Endodermal cell (in vitro differentiated cells): ENCODE measurements at regions not wholly inside any gene's neighbourhood (a gene's known extent, or its start where the extent isn't known, plus 50 kb on each side); places are given as distances from the start of the nearest gene placed in this dataset.

Experiments
- DNase-seq: peaks from one replicate; pipeline ENCODE4 v3.0.0-alpha.2; 2017
- H3K27ac ChIP-seq: 2 replicates; pipeline ENCODE4 v1.5.1; 2013; ENCODE audit warnings: mild to moderate bottlenecking, low read depth, low read length, moderate library complexity
- H3K27me3 ChIP-seq: 2 replicates; pipeline ENCODE4 v1.6.1; 2013; ENCODE audit warnings: mild to moderate bottlenecking, low read length, moderate library complexity; ENCODE audit not compliant: insufficient read depth, control insufficient read depth, poor library complexity, severe bottlenecking
- H3K36me3 ChIP-seq: 2 replicates; pipeline ENCODE4 v1.7.0; 2013; ENCODE audit warnings: mild to moderate bottlenecking, low read length, moderate library complexity; ENCODE audit not compliant: control insufficient read depth, insufficient read depth
- H3K4me1 ChIP-seq: one replicate; pipeline ENCODE4 v1.7.0; 2013; ENCODE audit warnings: low read length; ENCODE audit not compliant: control insufficient read depth, insufficient read depth
- H3K4me3 ChIP-seq: 2 replicates; pipeline ENCODE4 v1.5.1; 2013; ENCODE audit warnings: mild to moderate bottlenecking, low read length, moderate library complexity
- H3K9ac ChIP-seq: 2 replicates; pipeline ENCODE4 v1.6.1; 2013; ENCODE audit warnings: mild to moderate bottlenecking, low read length, moderate library complexity; ENCODE audit not compliant: poor library complexity, severe bottlenecking; ENCODE audit errors: extremely low read depth
- H3K9me3 ChIP-seq: 2 replicates; pipeline ENCODE4 v1.6.1; 2013; ENCODE audit warnings: mild to moderate bottlenecking, low read length, moderate library complexity; ENCODE audit not compliant: control insufficient read depth
- H3K27ac Mint-ChIP-seq: 2 replicates; pipeline ENCODE4 v1.8.0; 2020; ENCODE audit warnings: mixed read lengths
- H3K27me3 Mint-ChIP-seq: 2 replicates; pipeline ENCODE4 v1.8.0; 2021; ENCODE audit warnings: mild to moderate bottlenecking, mixed read lengths; ENCODE audit not compliant: insufficient read depth
- H3K36me3 Mint-ChIP-seq: 2 replicates; pipeline ENCODE4 v1.8.0; 2020; ENCODE audit warnings: low read depth, mixed read lengths
- H3K4me1 Mint-ChIP-seq: 2 replicates; pipeline ENCODE4 v1.8.0; 2020; ENCODE audit warnings: mixed read lengths
- H3K4me3 Mint-ChIP-seq: 2 replicates; pipeline ENCODE4 v1.8.0; 2020; ENCODE audit warnings: mild to moderate bottlenecking, moderate library complexity, mixed read lengths
- H3K9me3 Mint-ChIP-seq: 2 replicates; pipeline ENCODE4 v1.8.0; 2020; ENCODE audit warnings: mild to moderate bottlenecking, mixed read lengths
- WGBS, 2 experiments: methylation state at CpG; one replicate each; pipeline versions ENCODE4 v1.1.5 to v1.1.7; 2013; ENCODE audit warnings: missing lambda C conversion rate in 2 of 2, mixed read lengths in 1 of 2; ENCODE audit not compliant: insufficient coverage in 1 of 2, insufficient read length in 1 of 2; 5-methylcytosine and 5-hydroxymethylcytosine counted together
- TF ChIP-seq, protein P1 (sequence below): fragments of 200-600 bp; sonication (generic); conservative IDR thresholded peaks from 2 replicates; pipeline ENCODE4 v1.5.0; 2021; ENCODE audit warnings: antibody characterized with exemption, mild to moderate bottlenecking

DNA sequence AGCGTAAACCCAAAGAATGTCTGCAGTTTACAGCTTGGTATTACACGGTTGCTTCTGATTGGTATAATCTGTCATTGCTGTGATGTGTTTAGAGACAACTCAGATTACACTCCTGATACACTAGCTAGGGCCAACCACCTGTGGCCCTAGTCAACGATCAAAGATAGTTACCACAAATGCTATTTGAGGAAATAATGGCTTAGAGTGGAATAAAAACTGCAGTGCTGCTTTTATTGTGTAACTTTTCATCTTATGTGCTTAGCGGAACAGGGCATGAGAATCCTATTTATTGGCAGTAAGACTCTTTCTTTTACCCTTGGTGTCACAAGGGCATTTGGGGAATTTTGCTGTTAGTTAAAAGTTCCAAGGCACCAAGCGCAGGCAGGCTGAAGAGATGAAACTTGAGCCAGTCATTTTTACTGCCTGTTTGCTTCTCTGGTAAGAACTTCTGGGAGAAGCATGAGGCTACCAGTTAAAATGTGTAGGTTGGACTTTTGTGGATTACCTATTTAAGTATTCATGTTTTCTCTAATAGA lies 363.3 kb downstream of the KCNRG start:
- H3K27me3 ChIP-seq, result no peaks in the 10 kb centered on the region
- peaks cover 26% of the 10 kb centered on the region for H3K9me3 ChIP-seq
- peaks cover 6% of the 10 kb centered on the region for H3K4me1 ChIP-seq
- no peak overlapping the region for H3K4me3 Mint-ChIP-seq
- H3K4me3 ChIP-seq, result no peak overlapping the region
- peaks cover 27% of the 10 kb centered on the region for H3K27me3 Mint-ChIP-seq
- no peak overlapping the region for H3K9ac ChIP-seq
- no peak for DNase-seq
- peaks cover 20% of the 10 kb centered on the region for H3K9me3 Mint-ChIP-seq
- peaks cover 9% of the 10 kb centered on the region for H3K36me3 Mint-ChIP-seq
- WGBS, 2 experiments, result 86 to 100% methylated on average over 2 to 5 of the region's 5 CpGs
- no peaks in the 10 kb centered on the region for H3K36me3 ChIP-seq
- H3K27ac ChIP-seq, result no peak overlapping the region
- peaks cover 13% of the 10 kb centered on the region for H3K4me1 Mint-ChIP-seq
- no peak overlapping the region for H3K27ac Mint-ChIP-seq
- TF ChIP-seq, protein P1, sequence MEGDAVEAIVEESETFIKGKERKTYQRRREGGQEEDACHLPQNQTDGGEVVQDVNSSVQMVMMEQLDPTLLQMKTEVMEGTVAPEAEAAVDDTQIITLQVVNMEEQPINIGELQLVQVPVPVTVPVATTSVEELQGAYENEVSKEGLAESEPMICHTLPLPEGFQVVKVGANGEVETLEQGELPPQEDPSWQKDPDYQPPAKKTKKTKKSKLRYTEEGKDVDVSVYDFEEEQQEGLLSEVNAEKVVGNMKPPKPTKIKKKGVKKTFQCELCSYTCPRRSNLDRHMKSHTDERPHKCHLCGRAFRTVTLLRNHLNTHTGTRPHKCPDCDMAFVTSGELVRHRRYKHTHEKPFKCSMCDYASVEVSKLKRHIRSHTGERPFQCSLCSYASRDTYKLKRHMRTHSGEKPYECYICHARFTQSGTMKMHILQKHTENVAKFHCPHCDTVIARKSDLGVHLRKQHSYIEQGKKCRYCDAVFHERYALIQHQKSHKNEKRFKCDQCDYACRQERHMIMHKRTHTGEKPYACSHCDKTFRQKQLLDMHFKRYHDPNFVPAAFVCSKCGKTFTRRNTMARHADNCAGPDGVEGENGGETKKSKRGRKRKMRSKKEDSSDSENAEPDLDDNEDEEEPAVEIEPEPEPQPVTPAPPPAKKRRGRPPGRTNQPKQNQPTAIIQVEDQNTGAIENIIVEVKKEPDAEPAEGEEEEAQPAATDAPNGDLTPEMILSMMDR, result no peak

DNA sequence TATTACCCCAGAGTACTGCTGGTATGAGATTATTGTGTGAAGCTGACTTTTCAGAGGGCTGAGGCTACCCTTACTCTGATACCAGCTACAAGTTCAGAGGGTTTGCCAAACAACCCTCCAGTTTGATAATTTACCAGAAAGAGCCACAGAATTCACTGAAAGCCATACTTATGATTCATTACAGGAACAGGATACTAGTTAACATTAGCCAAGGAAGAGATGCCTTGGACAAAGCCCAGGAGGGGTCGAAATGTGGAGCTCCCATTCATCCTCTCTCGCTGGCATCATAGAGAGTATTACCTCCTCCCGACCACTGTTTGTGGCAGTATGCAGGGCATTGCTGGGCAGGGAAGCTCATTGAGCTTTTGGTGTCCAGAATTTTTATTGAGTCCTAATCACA lies 364.3 kb downstream of the KCNRG start:
- Mint-ChIP-seq H3K27ac (no peak overlapping the region), H3K27me3 (peaks cover 26% of the 10 kb centered on the region), H3K9me3 (peaks cover 20% of the 10 kb centered on the region), H3K4me3 (no peak overlapping the region), H3K4me1 (peaks cover 13% of the 10 kb centered on the region), H3K36me3 (peaks cover 9% of the 10 kb centered on the region)
- Histone ChIP-seq H3K4me1 (peaks cover 6% of the 10 kb centered on the region), H3K9ac (no peak overlapping the region), H3K36me3 (no peaks in the 10 kb centered on the region), H3K27ac (no peak overlapping the region), H3K9me3 (peaks cover 26% of the 10 kb centered on the region), H3K4me3 (no peak overlapping the region), H3K27me3 (no peaks in the 10 kb centered on the region)
- TF ChIP-seq, protein P1, result no peak
- no peak for DNase-seq
- WGBS, 2 experiments, result 89 to 94% methylated on average over 3 of the region's 3 CpGs

DNA sequence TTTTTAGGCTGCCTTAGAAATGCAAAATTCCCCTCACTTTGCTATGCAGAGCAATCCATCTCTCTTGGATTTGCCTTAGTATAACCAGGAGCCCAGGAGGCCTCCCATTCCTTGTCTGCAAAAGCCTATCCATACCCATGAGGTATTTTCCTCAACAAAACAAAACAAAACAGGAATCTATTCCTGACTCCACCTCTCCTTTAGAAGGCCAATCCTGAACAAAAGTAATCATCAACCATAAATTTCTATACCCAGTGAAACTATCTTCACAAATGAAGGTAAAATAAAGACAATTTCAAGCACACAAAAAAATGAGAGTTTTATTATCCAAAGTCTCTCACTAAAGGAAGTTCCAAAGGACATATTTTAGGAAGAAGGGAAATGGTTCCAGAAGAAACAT lies 365.7 kb downstream of the KCNRG start:
- Histone ChIP-seq H3K9ac (no peak overlapping the region), H3K27ac (no peak overlapping the region), H3K27me3 (no peaks in the 10 kb centered on the region), H3K36me3 (no peaks in the 10 kb centered on the region), H3K4me1 (peaks cover 6% of the 10 kb centered on the region), H3K4me3 (no peak overlapping the region), H3K9me3 (peaks cover 26% of the 10 kb centered on the region)
- Mint-ChIP-seq H3K4me1 (peaks cover 11% of the 10 kb centered on the region), H3K36me3 (peaks cover 9% of the 10 kb centered on the region), H3K27me3 (peaks cover 22% of the 10 kb centered on the region), H3K4me3 (no peak overlapping the region), H3K9me3 (peaks cover 20% of the 10 kb centered on the region), H3K27ac (no peak overlapping the region)
- no peak for DNase-seq
- TF ChIP-seq, protein P1, result no peak
